GM23338 (cell line): ENCODE measurements at regions not wholly inside any gene's neighbourhood (a gene's known extent, or its start where the extent isn't known, plus 50 kb on each side); places are given as distances from the start of the nearest gene placed in this dataset.

Source experiments
- CREB1 ChIP-seq: fragments of 250-450 bp; sonication (Bioruptor Pico); IDR thresholded peaks from 2 replicates; pipeline ENCODE4 v1.5.0; 2020; ENCODE audit warnings: low read depth, mild to moderate bottlenecking, moderate library complexity
- EZH2 ChIP-seq: fragments of 200-600 bp; sonication (generic); IDR thresholded peaks from one replicate; pipeline ENCODE4 v1.8.0; 2017; ENCODE audit warnings: antibody characterized with exemption, mild to moderate bottlenecking, low read depth; ENCODE audit not compliant: unreplicated experiment
- EZH2phosphoT487 ChIP-seq: fragments of 200-600 bp; sonication (generic); IDR thresholded peaks from one replicate; pipeline ENCODE4 v1.8.1; 2018; ENCODE audit warnings: antibody characterized with exemption; ENCODE audit not compliant: unreplicated experiment
- JUNB ChIP-seq: IDR thresholded peaks from one replicate; pipeline ENCODE4 v1.6.1; 2016; ENCODE audit warnings: antibody characterized with exemption; ENCODE audit not compliant: unreplicated experiment
- POLR2AphosphoS5 ChIP-seq: IDR thresholded peaks from 2 replicates; pipeline ENCODE4 v1.6.1; 2016; ENCODE audit warnings: antibody characterized with exemption, low read depth
- REST ChIP-seq: IDR thresholded peaks from one replicate; pipeline ENCODE4 v1.6.1; 2018; ENCODE audit warnings: antibody characterized with exemption; ENCODE audit not compliant: unreplicated experiment
- STAT1 ChIP-seq: IDR thresholded peaks from one replicate; pipeline ENCODE4 v1.6.1; 2016; ENCODE audit warnings: antibody characterized with exemption; ENCODE audit not compliant: unreplicated experiment
- ZNF114 ChIP-seq: fragments of 250-450 bp; sonication (Bioruptor Pico); IDR thresholded peaks from 2 replicates; pipeline ENCODE4 v1.5.0; 2020; ENCODE audit warnings: mild to moderate bottlenecking, moderate library complexity
- ZNF331 ChIP-seq: fragments of 250-450 bp; sonication (Bioruptor Pico); IDR thresholded peaks from 2 replicates; pipeline ENCODE4 v1.5.0; 2020; ENCODE audit warnings: low read depth, mild to moderate bottlenecking, moderate library complexity
- ZNF462 ChIP-seq: fragments of 250-450 bp; sonication (Bioruptor Pico); IDR thresholded peaks from 2 replicates; pipeline ENCODE4 v1.5.0; 2020; ENCODE audit warnings: mild to moderate bottlenecking, moderate library complexity
- TF ChIP-seq, protein P1 (sequence below): IDR thresholded peaks from 2 replicates; pipeline ENCODE4 v1.6.1; 2016; ENCODE audit warnings: antibody characterized with exemption
- TF ChIP-seq, protein P2 (sequence below), 2 experiments: fragments of 200-600 bp in 1 of 2; sonication (generic) in 1 of 2; conservative IDR thresholded peaks; 2 replicates each; pipeline versions ENCODE4 v1.5.1 to v1.6.1; 2016 to 2017; ENCODE audit warnings: antibody characterized with exemption in 2 of 2, low read depth in 2 of 2, mild to moderate bottlenecking in 2 of 2, moderate library complexity in 1 of 2

DNA sequence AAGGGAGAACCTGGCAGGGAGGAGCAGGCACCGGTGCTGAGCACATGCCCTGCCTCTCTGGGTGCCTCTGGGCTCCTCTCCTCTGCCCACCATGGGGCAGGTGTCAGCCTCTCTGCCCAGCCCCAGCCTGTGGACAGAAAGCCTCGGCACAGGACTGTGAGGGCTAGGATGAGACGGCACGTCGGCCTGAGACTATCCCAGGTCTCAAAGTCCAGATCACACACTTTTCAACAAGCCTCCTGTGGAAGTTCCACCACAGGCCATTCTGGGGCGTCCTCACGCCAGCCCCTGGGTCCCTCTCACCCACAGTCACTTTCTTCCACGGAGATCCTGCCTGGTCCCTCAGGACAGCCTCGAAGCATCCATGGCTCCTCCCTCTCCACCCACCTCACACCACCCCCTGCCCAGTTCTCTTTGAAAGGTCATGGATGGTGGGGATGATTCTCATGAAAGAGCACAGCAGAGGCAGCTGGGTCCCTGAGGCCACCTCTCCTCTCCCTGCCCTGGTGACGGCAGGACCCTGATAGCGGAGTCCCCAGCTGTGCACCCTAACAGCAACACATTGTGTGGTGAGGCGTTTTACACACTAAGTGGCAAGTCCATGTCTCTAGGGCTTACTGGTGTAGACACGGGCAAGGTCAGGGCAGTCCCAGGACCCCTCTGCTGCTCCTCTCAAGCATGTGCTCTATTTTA is 569.4 kb upstream of the SALL3 start:
- TF ChIP-seq EZH2 (no peak), EZH2phosphoT487 (no peak), CREB1 (CRISPR knock-in tag) (no peak), POLR2AphosphoS5 (no peak), REST (no peak), JUNB (no peak), ZNF462 (CRISPR knock-in tag) (no peak), ZNF114 (no peak), STAT1 (no peak), ZNF331 (CRISPR knock-in tag) (no peak)
- TF ChIP-seq, protein P1, sequence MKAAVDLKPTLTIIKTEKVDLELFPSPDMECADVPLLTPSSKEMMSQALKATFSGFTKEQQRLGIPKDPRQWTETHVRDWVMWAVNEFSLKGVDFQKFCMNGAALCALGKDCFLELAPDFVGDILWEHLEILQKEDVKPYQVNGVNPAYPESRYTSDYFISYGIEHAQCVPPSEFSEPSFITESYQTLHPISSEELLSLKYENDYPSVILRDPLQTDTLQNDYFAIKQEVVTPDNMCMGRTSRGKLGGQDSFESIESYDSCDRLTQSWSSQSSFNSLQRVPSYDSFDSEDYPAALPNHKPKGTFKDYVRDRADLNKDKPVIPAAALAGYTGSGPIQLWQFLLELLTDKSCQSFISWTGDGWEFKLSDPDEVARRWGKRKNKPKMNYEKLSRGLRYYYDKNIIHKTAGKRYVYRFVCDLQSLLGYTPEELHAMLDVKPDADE: no peak
- TF ChIP-seq, protein P2, sequence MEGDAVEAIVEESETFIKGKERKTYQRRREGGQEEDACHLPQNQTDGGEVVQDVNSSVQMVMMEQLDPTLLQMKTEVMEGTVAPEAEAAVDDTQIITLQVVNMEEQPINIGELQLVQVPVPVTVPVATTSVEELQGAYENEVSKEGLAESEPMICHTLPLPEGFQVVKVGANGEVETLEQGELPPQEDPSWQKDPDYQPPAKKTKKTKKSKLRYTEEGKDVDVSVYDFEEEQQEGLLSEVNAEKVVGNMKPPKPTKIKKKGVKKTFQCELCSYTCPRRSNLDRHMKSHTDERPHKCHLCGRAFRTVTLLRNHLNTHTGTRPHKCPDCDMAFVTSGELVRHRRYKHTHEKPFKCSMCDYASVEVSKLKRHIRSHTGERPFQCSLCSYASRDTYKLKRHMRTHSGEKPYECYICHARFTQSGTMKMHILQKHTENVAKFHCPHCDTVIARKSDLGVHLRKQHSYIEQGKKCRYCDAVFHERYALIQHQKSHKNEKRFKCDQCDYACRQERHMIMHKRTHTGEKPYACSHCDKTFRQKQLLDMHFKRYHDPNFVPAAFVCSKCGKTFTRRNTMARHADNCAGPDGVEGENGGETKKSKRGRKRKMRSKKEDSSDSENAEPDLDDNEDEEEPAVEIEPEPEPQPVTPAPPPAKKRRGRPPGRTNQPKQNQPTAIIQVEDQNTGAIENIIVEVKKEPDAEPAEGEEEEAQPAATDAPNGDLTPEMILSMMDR (conservative IDR thresholded peaks at IDR 0.05; ENCODE audit: low read depth in 2 of 2): no peak
